ENCODE measurements at regions not wholly inside any gene's neighbourhood (a gene's known extent, or its start where the extent isn't known, plus 50 kb on each side); places are given as distances from the start of the nearest gene placed in this dataset.

GRCh38 chr6:92337571-92337970 is 1081.8 kb downstream of the EPHA7 start:
- Histone ChIP-seq H3K4me1 (ENCODE audit: insufficient read depth, low read length) (no peaks in the 10 kb centered on the region), H2AK5ac (ENCODE audit: insufficient read length, low read length) (no peak overlapping the region), H3K14ac (ENCODE audit: insufficient read depth, low read length) (no peak overlapping the region), H3T11ph (ENCODE audit: low read length) (no peak overlapping the region), H3K79me2 (ENCODE audit: insufficient read depth, low read length) (no peaks in the 10 kb centered on the region), H2BK12ac (ENCODE audit: insufficient read length, low read depth, low read length) (no peak overlapping the region), H3K23me2 (ENCODE audit: insufficient read length, low read depth, low read length, poor library complexity, severe bottlenecking) (no peaks in the 10 kb centered on the region), H3K9ac (ENCODE audit: extremely low read depth, insufficient read length, low read length) (no peak overlapping the region), H3K4ac (ENCODE audit: low read depth, low read length) (no peak overlapping the region), H3K27me3 (ENCODE audit: insufficient read depth, low read length) (no peaks in the 10 kb centered on the region), H2AFZ (ENCODE audit: low read length) (no peak overlapping the region), H2BK15ac (ENCODE audit: low read depth, low read length) (no peak overlapping the region), H3K9me3 (ENCODE audit: control insufficient read depth, low read depth, low read length) (no peaks in the 10 kb centered on the region), H3K27ac (ENCODE audit: insufficient read length, low read depth, low read length) (no peak overlapping the region), H2BK20ac (ENCODE audit: low read depth, low read length, poor library complexity, severe bottlenecking) (no peak overlapping the region), H4K91ac (ENCODE audit: insufficient read length, low read depth, low read length) (no peak overlapping the region), H4K5ac (ENCODE audit: insufficient read length, low read depth, low read length) (no peak overlapping the region), H3K18ac (ENCODE audit: insufficient read length, low read depth, low read length) (no peak overlapping the region), H2BK120ac (ENCODE audit: low read depth, low read length, poor library complexity, severe bottlenecking) (no peak overlapping the region), H3K4me2 (ENCODE audit: insufficient read depth, insufficient read length, low read length) (no peak overlapping the region), H3K23ac (ENCODE audit: insufficient read length, low read depth, low read length) (no peak overlapping the region), H2BK5ac (ENCODE audit: insufficient read length, low read length) (no peak overlapping the region), H4K8ac (replicated peaks; ENCODE audit: insufficient read length, low read depth, low read length) (no peak overlapping the region), H3K79me1 (ENCODE audit: insufficient read depth, low read depth, low read length, poor library complexity, severe bottlenecking) (no peaks in the 10 kb centered on the region), H3K56ac (ENCODE audit: insufficient read length, low read depth, low read length) (no peak overlapping the region), H4K20me1 (ENCODE audit: control insufficient read depth, insufficient read depth, insufficient read length) (no peaks in the 10 kb centered on the region)
- WGBS (ENCODE audit: extremely low coverage, insufficient read length, low lambda C conversion rate): no CpG with 5 or more reads among the region's 2 CpGs
- DNase-seq: no peak
- Mint-ChIP-seq H3K36me3 (ENCODE audit: insufficient read depth in 1 of 3, low read depth in 3 of 3) (no peaks in the 10 kb centered on the region), H3K4me1 (no peaks in the 10 kb centered on the region), H3K27me3 (ENCODE audit: low read depth) (peaks cover 2% of the 10 kb centered on the region), H3K4me3 (no peak overlapping the region), H3K27ac (no peak overlapping the region), H3K9me3 (no peaks in the 10 kb centered on the region)
- TF ChIP-seq CTCF (conservative IDR thresholded peaks at IDR 0.05): no peak

All from H9 (cell line).